ENCODE measurements at regions not wholly inside any gene's neighbourhood (a gene's known extent, or its start where the extent isn't known, plus 50 kb on each side); places are given as distances from the start of the nearest gene placed in this dataset.

DNA sequence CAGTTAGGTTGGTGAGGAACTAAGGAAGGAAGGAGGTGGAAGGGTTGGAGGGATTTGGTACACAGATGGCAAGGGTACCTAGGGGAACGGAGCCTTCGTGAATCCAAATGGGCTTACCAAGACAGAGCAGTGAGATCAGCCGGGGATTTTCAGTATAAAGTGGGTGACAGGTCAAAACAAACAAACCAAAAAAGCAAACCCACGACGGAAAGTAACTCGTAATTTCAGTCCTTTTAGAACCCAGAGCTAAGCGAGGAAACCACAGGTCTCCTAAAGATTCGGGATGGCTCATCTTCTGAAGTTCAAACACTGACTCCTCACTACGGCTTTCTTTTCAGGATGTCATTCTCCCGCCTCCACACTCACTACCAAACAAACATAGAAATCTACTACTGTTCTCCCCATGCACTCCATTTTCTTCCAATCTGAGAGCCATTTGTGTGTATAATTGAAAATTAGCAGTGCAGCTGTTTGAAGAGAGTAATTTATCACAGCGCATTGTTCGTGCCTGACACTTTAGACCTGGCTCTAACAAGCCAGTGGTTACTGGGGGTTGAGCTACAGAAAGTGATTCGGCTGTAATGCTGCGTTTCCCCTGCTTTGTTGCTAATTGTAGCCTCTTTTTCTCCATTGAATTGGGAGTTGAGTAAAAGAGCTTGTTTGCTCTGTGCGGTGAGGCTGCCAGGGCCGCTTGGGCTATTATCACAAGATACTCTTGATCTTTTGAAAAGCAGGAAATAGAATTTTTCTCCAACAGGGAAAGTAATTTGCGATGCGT is 64.7 kb upstream of the CCDC39 start:
- H3K4me1 ChIP-seq (ENCODE audit: control insufficient read depth, extremely low read depth, insufficient read depth, low read length), result no peaks in the 10 kb centered on the region
- H3K4me3 ChIP-seq (ENCODE audit: control insufficient read depth in 2 of 3, extremely low read depth in 1 of 3, insufficient read depth in 2 of 3, low read depth in 1 of 3, low read length in 3 of 3), result no peak overlapping the region
- no peaks in the 10 kb centered on the region for H3K9me3 ChIP-seq (ENCODE audit: control insufficient read depth, low read depth, low read length)
- no peaks in the 10 kb centered on the region for H4K20me1 ChIP-seq (ENCODE audit: control insufficient read depth, extremely low read depth, insufficient read depth, low read length)
- H3K27ac ChIP-seq (ENCODE audit: control insufficient read depth, insufficient read depth, low read length), result no peak overlapping the region
- no peaks in the 10 kb centered on the region for H3K36me3 ChIP-seq (ENCODE audit: control insufficient read depth in 2 of 2, extremely low read depth in 1 of 2, insufficient read depth in 2 of 2, low read length in 2 of 2)
- TF ChIP-seq EZH2 (IDR thresholded peaks at IDR 0.05; ENCODE audit: low read length), result no peak
- no peak for TF ChIP-seq CTCF (optimal IDR thresholded peaks at IDR 0.05 in 1 of 3, IDR thresholded peaks at IDR 0.05 in 1 of 3, conservative IDR thresholded peaks at IDR 0.05 in 1 of 3; ENCODE audit: extremely low read depth in 1 of 3, insufficient read depth in 2 of 3, low read length in 3 of 3)
- H3K9ac ChIP-seq (ENCODE audit: control insufficient read depth, extremely low read depth, insufficient read depth, low read length), result no peak overlapping the region
- FAIRE-seq, result no peak
- dilution Hi-C loops (cut with MboI; ENCODE audit: extremely low pct_ligation_motif_present, low sequenced_read_pairs), result no loop called here
- H3K4me2 ChIP-seq (ENCODE audit: control insufficient read depth, extremely low read depth, insufficient read depth, low read depth, low read length), result no peak overlapping the region
- no peak overlapping the region for H2AFZ ChIP-seq (ENCODE audit: control insufficient read depth, low read length)
- DNase-seq (ENCODE audit: low read depth, low spot score), result no peak
- no peaks in the 10 kb centered on the region for H3K9me1 ChIP-seq (ENCODE audit: control insufficient read depth, extremely low read depth, insufficient read depth, low read length)
- no peaks in the 10 kb centered on the region for H3K27me3 ChIP-seq (ENCODE audit: control insufficient read depth, extremely low read depth, insufficient read depth, low read length)
- H3K79me2 ChIP-seq (ENCODE audit: control insufficient read depth, insufficient read depth, low read length), result no peaks in the 10 kb centered on the region

DNA sequence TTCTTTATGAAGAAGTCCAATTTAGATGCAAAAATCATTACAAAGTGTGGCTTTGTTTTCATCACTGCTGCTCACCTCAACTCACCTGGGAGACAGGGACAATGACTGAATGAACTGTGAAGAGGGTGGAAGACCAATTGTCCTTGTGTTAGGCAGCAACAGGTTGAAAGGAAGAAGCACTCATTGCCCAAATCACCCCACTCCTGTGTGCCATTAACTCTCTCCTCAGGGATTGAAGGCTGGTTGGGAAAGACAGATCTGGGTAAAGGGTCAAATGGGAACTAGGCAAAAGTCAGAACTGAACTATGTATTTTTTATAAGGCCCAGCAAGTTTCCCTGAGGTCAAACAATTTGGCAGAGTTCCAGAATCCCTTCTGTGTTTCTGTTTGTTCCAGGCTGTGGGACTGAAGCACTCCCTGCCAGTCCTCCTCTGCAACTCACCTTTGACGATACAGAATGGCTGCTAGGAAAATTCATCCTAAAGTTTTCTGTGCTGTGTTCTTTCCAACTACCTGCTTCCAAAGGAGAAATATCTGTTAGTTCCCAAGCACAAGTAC is 68.6 kb upstream of the CCDC39 start:
- Histone ChIP-seq H3K4me3 (ENCODE audit: control insufficient read depth in 2 of 3, extremely low read depth in 1 of 3, insufficient read depth in 2 of 3, low read depth in 1 of 3, low read length in 3 of 3) (no peak overlapping the region), H3K27ac (ENCODE audit: control insufficient read depth, insufficient read depth, low read length) (no peak overlapping the region), H3K79me2 (ENCODE audit: control insufficient read depth, insufficient read depth, low read length) (no peaks in the 10 kb centered on the region), H3K27me3 (ENCODE audit: control insufficient read depth, extremely low read depth, insufficient read depth, low read length) (no peaks in the 10 kb centered on the region), H3K4me2 (ENCODE audit: control insufficient read depth, extremely low read depth, insufficient read depth, low read depth, low read length) (no peak overlapping the region), H3K9me3 (ENCODE audit: control insufficient read depth, low read depth, low read length) (no peaks in the 10 kb centered on the region), H3K9ac (ENCODE audit: control insufficient read depth, extremely low read depth, insufficient read depth, low read length) (no peak overlapping the region), H2AFZ (ENCODE audit: control insufficient read depth, low read length) (no peak overlapping the region), H3K4me1 (ENCODE audit: control insufficient read depth, extremely low read depth, insufficient read depth, low read length) (no peaks in the 10 kb centered on the region), H4K20me1 (ENCODE audit: control insufficient read depth, extremely low read depth, insufficient read depth, low read length) (no peaks in the 10 kb centered on the region), H3K9me1 (ENCODE audit: control insufficient read depth, extremely low read depth, insufficient read depth, low read length) (no peaks in the 10 kb centered on the region), H3K36me3 (ENCODE audit: control insufficient read depth in 2 of 2, extremely low read depth in 1 of 2, insufficient read depth in 2 of 2, low read length in 2 of 2) (no peaks in the 10 kb centered on the region)
- FAIRE-seq (no peak), DNase-seq (ENCODE audit: low read depth, low spot score) (no peak)
- dilution Hi-C loops (cut with MboI; ENCODE audit: extremely low pct_ligation_motif_present, low sequenced_read_pairs), result no loop called here
- TF ChIP-seq CTCF (optimal IDR thresholded peaks at IDR 0.05 in 1 of 3, IDR thresholded peaks at IDR 0.05 in 1 of 3, conservative IDR thresholded peaks at IDR 0.05 in 1 of 3; ENCODE audit: extremely low read depth in 1 of 3, insufficient read depth in 2 of 3, low read length in 3 of 3), result no peak
- no peak for TF ChIP-seq EZH2 (IDR thresholded peaks at IDR 0.05; ENCODE audit: low read length)
